Heart left ventricle (tissue), 13 donors: ENCODE measurements at regions not wholly inside any gene's neighbourhood (a gene's known extent, or its start where the extent isn't known, plus 50 kb on each side); places are given as distances from the start of the nearest gene placed in this dataset.

ENCODE experiments used
- POLR2A ChIP-seq, 2 donors: fragments of 450-650 bp; IDR thresholded peaks; one replicate each; pipeline ENCODE4 v1.6.1; 2017; ENCODE audit warnings: antibody characterized with exemption in 2 of 2, mild to moderate bottlenecking in 2 of 2, moderate library complexity in 2 of 2
- TF ChIP-seq, protein P1 (sequence below), 12 donors: fragments of 200-600 bp; sonication (generic) in 4 of 12; IDR thresholded peaks; one replicate each; pipeline versions ENCODE4 v1.5.0 to v1.8.0; 2018 to 2022; ENCODE audit warnings: antibody characterized with exemption in 12 of 12, mild to moderate bottlenecking in 5 of 12
- donor health status: ischemic (EF 13 %, LVEDD 7.1; RV severe dilation, severe dysfunction).
- donor health status: DM: no; HTN: yes; CAD: no.
- donor health status: DM: no; HTN: no; CAD: no.
- donor health status: ischemic (EF 25% LVEDD 6.9; RV normal size, moderate dysfunction).
- donor health status: ischemic (EF 25% LVEDD 5.7; RV mildly dilated, moderate dysfunction).
- donor health status: ischemic (EF 35%, LVEDD 5.7; RV mildly dilated, moderate dysfunction).
- donor health status: nonischemic (EF 11% LVEDD 7.7; RV severe dilation, severe dysfunction).
- donor health status: DM: yes; HTN: yes; CAD: no.
- donor health status: PGD.
- donor health status: ischemic (EF 29% LVEDD 5.4; RV normal size, mild dysfunction).
- donor health status: nonischemic (EF 23%, LVEDD 6.1; RV moderate dilation, normal function).

DNA sequence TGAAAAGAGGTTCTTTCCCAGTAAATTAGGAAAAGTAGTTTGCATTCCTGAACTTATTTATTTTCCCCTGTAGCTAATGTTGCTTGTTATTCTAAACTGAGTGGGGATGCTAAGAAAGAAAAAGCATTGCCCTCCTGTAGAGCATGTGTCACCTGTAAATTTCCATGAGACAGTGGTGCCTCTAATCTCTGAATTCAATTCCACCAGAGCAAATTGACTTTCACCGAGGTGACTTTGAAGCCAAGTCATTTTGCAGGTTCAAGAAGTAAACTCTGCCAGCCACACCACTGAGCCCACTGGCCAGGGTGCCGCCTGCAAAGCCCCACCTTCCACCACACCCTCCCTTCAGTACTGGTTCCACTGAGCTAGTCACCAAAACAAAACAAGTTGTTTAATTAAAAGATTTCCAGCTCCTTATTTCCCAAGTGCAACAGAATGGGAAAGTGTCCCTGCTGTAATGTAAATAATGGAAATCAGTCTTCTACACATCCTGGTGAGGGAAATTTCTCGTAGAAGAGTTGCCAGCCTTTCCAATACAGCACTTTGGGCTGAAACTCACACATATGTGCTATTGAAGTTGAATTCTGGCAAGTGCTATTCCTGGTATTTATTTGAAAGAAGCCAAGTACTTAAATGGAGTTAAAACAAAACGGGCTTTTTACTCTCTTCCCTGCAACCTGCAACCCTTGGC is 254.8 kb downstream of the RNF152 start:
- TF ChIP-seq POLR2A (IDR thresholded peaks at IDR 0.05) = no peak
- TF ChIP-seq, protein P1, sequence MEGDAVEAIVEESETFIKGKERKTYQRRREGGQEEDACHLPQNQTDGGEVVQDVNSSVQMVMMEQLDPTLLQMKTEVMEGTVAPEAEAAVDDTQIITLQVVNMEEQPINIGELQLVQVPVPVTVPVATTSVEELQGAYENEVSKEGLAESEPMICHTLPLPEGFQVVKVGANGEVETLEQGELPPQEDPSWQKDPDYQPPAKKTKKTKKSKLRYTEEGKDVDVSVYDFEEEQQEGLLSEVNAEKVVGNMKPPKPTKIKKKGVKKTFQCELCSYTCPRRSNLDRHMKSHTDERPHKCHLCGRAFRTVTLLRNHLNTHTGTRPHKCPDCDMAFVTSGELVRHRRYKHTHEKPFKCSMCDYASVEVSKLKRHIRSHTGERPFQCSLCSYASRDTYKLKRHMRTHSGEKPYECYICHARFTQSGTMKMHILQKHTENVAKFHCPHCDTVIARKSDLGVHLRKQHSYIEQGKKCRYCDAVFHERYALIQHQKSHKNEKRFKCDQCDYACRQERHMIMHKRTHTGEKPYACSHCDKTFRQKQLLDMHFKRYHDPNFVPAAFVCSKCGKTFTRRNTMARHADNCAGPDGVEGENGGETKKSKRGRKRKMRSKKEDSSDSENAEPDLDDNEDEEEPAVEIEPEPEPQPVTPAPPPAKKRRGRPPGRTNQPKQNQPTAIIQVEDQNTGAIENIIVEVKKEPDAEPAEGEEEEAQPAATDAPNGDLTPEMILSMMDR (IDR thresholded peaks at IDR 0.05) = no peak
